GM23248 (cell line): ENCODE measurements at regions not wholly inside any gene's neighbourhood (a gene's known extent, or its start where the extent isn't known, plus 50 kb on each side); places are given as distances from the start of the nearest gene placed in this dataset.

Experiments used
- EZH2 ChIP-seq: fragments of 200-600 bp; sonication (generic); IDR thresholded peaks from 2 replicates; pipeline ENCODE4 v1.6.1; 2018; ENCODE audit warnings: antibody characterized with exemption, mild to moderate bottlenecking; ENCODE audit not compliant: insufficient read depth, poor library complexity, severe bottlenecking
- EZH2phosphoT487 ChIP-seq: fragments of 200-600 bp; sonication (generic); IDR thresholded peaks from 2 replicates; pipeline ENCODE4 v1.6.1; 2018; ENCODE audit warnings: antibody characterized with exemption, moderate library complexity, mild to moderate bottlenecking, low read depth; ENCODE audit not compliant: insufficient read depth

- TF ChIP-seq EZH2phosphoT487, result no peak
- no peak for TF ChIP-seq EZH2
Measured at GRCh38 chr6:105664931-105665330, 262.0 kb upstream of the PREP start.
